ENCODE measurements at regions not wholly inside any gene's neighbourhood (a gene's known extent, or its start where the extent isn't known, plus 50 kb on each side); places are given as distances from the start of the nearest gene placed in this dataset.

DNA sequence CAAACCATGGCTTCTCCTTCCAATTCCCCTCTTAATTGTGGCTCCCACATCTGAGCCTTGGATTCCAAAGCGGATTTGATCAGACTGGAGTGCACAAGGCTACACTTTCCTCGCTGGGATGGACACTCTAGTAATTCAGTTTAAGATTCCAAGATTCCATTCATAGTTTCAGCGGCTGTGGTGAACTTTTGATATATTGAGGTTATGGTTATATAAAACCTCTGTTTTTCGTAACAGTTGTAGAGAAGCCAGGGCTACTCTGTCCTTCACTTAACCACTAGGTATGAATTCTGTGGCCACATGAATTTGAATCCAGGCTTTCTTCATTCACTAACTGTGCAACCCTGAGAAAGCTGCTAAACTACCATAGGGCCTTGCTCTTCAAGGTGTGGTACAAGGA is 67.9 kb upstream of the KY start:
- H3K79me2 ChIP-seq (ENCODE audit: control insufficient read depth, insufficient read depth, low read length) = no peaks in the 10 kb centered on the region
- no peaks in the 10 kb centered on the region for H3K4me1 ChIP-seq (ENCODE audit: control insufficient read depth, extremely low read depth, insufficient read depth, low read length)
- no peaks in the 10 kb centered on the region for H3K9me3 ChIP-seq (ENCODE audit: control insufficient read depth, insufficient read depth, low read depth, low read length)
- TF ChIP-seq CTCF (conservative IDR thresholded peaks at IDR 0.05 in 1 of 2, IDR thresholded peaks at IDR 0.05 in 1 of 2; ENCODE audit: low read depth in 1 of 2, low read length in 2 of 2) (no peak), EZH2 (IDR thresholded peaks at IDR 0.05; ENCODE audit: low read length, missing control alignments) (no peak)
- no peak overlapping the region for H3K27ac ChIP-seq (ENCODE audit: insufficient read depth, low read length)
- DNase-seq (ENCODE audit: low read depth in 2 of 2) = peak in 1 of 2 donors; percentile 75
- H3K27me3 ChIP-seq (ENCODE audit: control insufficient read depth, insufficient read depth, low read length) = no peaks in the 10 kb centered on the region
- peaks cover 2% of the 10 kb centered on the region for H4K20me1 ChIP-seq (ENCODE audit: control insufficient read depth, extremely low read depth, insufficient read depth, low read length)
- no peak overlapping the region for H3K4me3 ChIP-seq (replicated peaks in 1 of 4; ENCODE audit: control extremely low read depth in 1 of 4, insufficient read depth in 1 of 4, low read depth in 3 of 4, low read length in 4 of 4)
- no peak overlapping the region for H2AFZ ChIP-seq (ENCODE audit: low read length)
- no peak overlapping the region for H3K4me2 ChIP-seq (ENCODE audit: extremely low read depth, insufficient read depth, low read length)
- no peaks in the 10 kb centered on the region for H3K36me3 ChIP-seq (ENCODE audit: control insufficient read depth, insufficient read depth, low read length)
- no peak overlapping the region for H3K9ac ChIP-seq (ENCODE audit: insufficient read depth, low read length)

DNA sequence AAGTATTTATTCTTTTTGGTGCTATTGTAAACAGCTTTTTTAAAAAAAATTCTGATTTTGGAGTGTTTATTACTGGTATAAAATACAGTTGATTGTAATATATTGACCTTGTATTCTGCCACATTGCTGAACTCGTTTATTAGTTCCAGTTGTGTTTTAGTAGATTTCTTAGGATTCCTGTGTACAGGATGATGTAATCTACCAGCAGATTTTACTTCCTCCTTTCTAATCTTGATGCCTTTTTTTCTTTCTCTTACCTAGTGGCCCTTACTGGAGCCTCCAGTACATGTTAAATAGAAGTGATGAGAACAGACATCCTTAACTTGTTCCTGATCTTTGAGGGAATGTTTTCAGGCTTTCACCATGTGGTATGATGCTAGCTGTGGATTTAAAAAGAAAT is 70.4 kb upstream of the KY start:
- Histone ChIP-seq H3K4me1 (ENCODE audit: control insufficient read depth, extremely low read depth, insufficient read depth, low read length) (no peaks in the 10 kb centered on the region), H2AFZ (ENCODE audit: low read length) (no peak overlapping the region), H3K36me3 (ENCODE audit: control insufficient read depth, insufficient read depth, low read length) (no peaks in the 10 kb centered on the region), H3K4me3 (replicated peaks in 1 of 4; ENCODE audit: control extremely low read depth in 1 of 4, insufficient read depth in 1 of 4, low read depth in 3 of 4, low read length in 4 of 4) (no peak overlapping the region), H3K9me3 (ENCODE audit: control insufficient read depth, insufficient read depth, low read depth, low read length) (no peaks in the 10 kb centered on the region), H3K27me3 (ENCODE audit: control insufficient read depth, insufficient read depth, low read length) (no peaks in the 10 kb centered on the region), H3K79me2 (ENCODE audit: control insufficient read depth, insufficient read depth, low read length) (no peaks in the 10 kb centered on the region), H3K9ac (ENCODE audit: insufficient read depth, low read length) (no peak overlapping the region), H3K27ac (ENCODE audit: insufficient read depth, low read length) (no peak overlapping the region), H4K20me1 (ENCODE audit: control insufficient read depth, extremely low read depth, insufficient read depth, low read length) (peaks cover 2% of the 10 kb centered on the region), H3K4me2 (ENCODE audit: extremely low read depth, insufficient read depth, low read length) (no peak overlapping the region)
- TF ChIP-seq EZH2 (IDR thresholded peaks at IDR 0.05; ENCODE audit: low read length, missing control alignments) = no peak
- TF ChIP-seq CTCF (conservative IDR thresholded peaks at IDR 0.05 in 1 of 2, IDR thresholded peaks at IDR 0.05 in 1 of 2; ENCODE audit: low read depth in 1 of 2, low read length in 2 of 2) = no peak
- no peak for DNase-seq (ENCODE audit: low read depth in 2 of 2)

DNA sequence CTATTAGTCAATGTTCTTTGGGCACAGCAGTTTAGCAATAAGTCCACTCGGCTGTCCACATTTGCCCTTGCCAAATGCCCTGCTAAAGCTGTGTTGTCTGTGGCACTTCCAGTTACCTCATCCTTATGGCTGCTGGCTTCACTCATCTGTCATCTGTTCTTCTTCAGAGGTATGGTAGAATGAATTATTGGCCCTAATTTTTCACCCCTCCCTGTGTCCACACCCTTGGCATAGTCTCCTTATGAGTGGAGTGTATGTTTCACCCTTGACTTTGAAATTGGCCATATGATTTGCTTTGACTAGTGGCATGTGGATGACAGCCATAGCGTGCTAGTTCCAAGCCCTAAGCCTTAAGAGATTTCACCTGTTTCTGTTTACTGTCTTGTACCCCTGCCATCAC is 72.1 kb upstream of the EPHB1 start:
- no peak for DNase-seq (ENCODE audit: low read depth in 2 of 2)
- no peak overlapping the region for H3K9ac ChIP-seq (ENCODE audit: insufficient read depth, low read length)

More for the DNA sequence above, 72.1 kb upstream of the EPHB1 start:
- Histone ChIP-seq H3K4me1 (ENCODE audit: control insufficient read depth, extremely low read depth, insufficient read depth, low read length) (no peaks in the 10 kb centered on the region), H3K27ac (ENCODE audit: insufficient read depth, low read length) (no peak overlapping the region), H4K20me1 (ENCODE audit: control insufficient read depth, extremely low read depth, insufficient read depth, low read length) (peaks cover 2% of the 10 kb centered on the region), H2AFZ (ENCODE audit: low read length) (no peak overlapping the region), H3K27me3 (ENCODE audit: control insufficient read depth, insufficient read depth, low read length) (no peaks in the 10 kb centered on the region), H3K9me3 (ENCODE audit: control insufficient read depth, insufficient read depth, low read depth, low read length) (no peaks in the 10 kb centered on the region), H3K36me3 (ENCODE audit: control insufficient read depth, insufficient read depth, low read length) (no peaks in the 10 kb centered on the region), H3K79me2 (ENCODE audit: control insufficient read depth, insufficient read depth, low read length) (no peaks in the 10 kb centered on the region), H3K4me3 (replicated peaks in 1 of 4; ENCODE audit: control extremely low read depth in 1 of 4, insufficient read depth in 1 of 4, low read depth in 3 of 4, low read length in 4 of 4) (no peak overlapping the region), H3K4me2 (ENCODE audit: extremely low read depth, insufficient read depth, low read length) (no peak overlapping the region)
- TF ChIP-seq EZH2 (IDR thresholded peaks at IDR 0.05; ENCODE audit: low read length, missing control alignments) = no peak
- no peak for TF ChIP-seq CTCF (conservative IDR thresholded peaks at IDR 0.05 in 1 of 2, IDR thresholded peaks at IDR 0.05 in 1 of 2; ENCODE audit: low read depth in 1 of 2, low read length in 2 of 2)

All from fibroblast of lung (primary cell).